Stomach (tissue), 8 donors: ENCODE measurements at regions not wholly inside any gene's neighbourhood (a gene's known extent, or its start where the extent isn't known, plus 50 kb on each side); places are given as distances from the start of the nearest gene placed in this dataset.

Experiments
- DNase-seq, 2 donors: peaks; one replicate each; pipeline versions ENCODE4 v3.0.0 to v3.0.0-alpha.2; 2013 to 2019
- H3K27ac ChIP-seq, 5 donors: fragments of 200-600 bp in 4 of 5; sonication (generic) in 4 of 5; one replicate each; pipeline ENCODE4 v1.5.1; 2013 to 2019; ENCODE audit warnings: mild to moderate bottlenecking in 1 of 5, moderate library complexity in 1 of 5
- H3K27me3 ChIP-seq, 3 donors: fragments of 200-600 bp; sonication (generic); one replicate each; pipeline ENCODE4 v1.5.1; 2017 to 2019; ENCODE audit warnings: mixed run types in 1 of 3
- H3K36me3 ChIP-seq, 4 donors: fragments of 200-600 bp; sonication (generic); 1 replicate in 3 of 4; 2 replicates in 1 of 4; pipeline ENCODE4 v1.5.1; 2016 to 2019
- H3K4me1 ChIP-seq, 4 donors: fragments of 200-600 bp; sonication (generic); one replicate each; pipeline ENCODE4 v1.5.1; 2016 to 2019
- H3K4me3 ChIP-seq, 4 donors: fragments of 200-600 bp; sonication (generic) in 3 of 4; one replicate each; pipeline ENCODE4 v1.5.1; 2016 to 2019; ENCODE audit warnings: mild to moderate bottlenecking in 1 of 4
- H3K9me3 ChIP-seq, 4 donors: fragments of 200-600 bp; sonication (generic); one replicate each; pipeline ENCODE4 v1.5.1; 2016 to 2019
- EP300 ChIP-seq: sonication (generic); formaldehyde crosslinking; IDR thresholded peaks from one replicate; pipeline ENCODE4 v1.6.1; 2017; ENCODE audit warnings: antibody characterized with exemption
- POLR2A ChIP-seq, 4 donors: fragments of 450-650 bp; IDR thresholded peaks; one replicate each; pipeline ENCODE4 v1.6.1; 2016; ENCODE audit warnings: antibody characterized with exemption in 4 of 4, control low read depth in 2 of 4, mild to moderate bottlenecking in 1 of 4, moderate library complexity in 1 of 4
- POLR2AphosphoS5 ChIP-seq, 3 donors: sonication (generic); formaldehyde crosslinking; IDR thresholded peaks; one replicate each; pipeline ENCODE4 v1.6.1; 2016; ENCODE audit warnings: antibody characterized with exemption in 3 of 3
- WGBS, 5 donors: extraction: QIAGEN DNeasy Blood & Tissue Kit in 3 of 5; methylation state at CpG; one replicate each; pipeline versions ENCODE4 v1.1.5 to v1.1.7; 2013 to 2018; 5-methylcytosine and 5-hydroxymethylcytosine counted together
- intact Hi-C: fragments of 100-400 bp; cut with DNase I; formaldehyde crosslinking; loops from one replicate; pipeline ENCODE4 v1.15.1; 2023; ENCODE audit warnings: low total_unique reads
- TF ChIP-seq, protein P1 (sequence below), 7 experiments: fragments of 450-650 bp in 4 of 7; fragments of 200-600 bp in 3 of 7; sonication (generic) in 3 of 7; IDR thresholded peaks; one replicate each; pipeline ENCODE4 v1.5.1; 2016 to 2019; ENCODE audit warnings: antibody characterized with exemption in 7 of 7, control low read depth in 2 of 7, mild to moderate bottlenecking in 1 of 7
- donor health status: healthy with polysubstance abuse.
- donor health status: Bipolar disorder and iron deficiency.
- donor health status: healthy.

DNA sequence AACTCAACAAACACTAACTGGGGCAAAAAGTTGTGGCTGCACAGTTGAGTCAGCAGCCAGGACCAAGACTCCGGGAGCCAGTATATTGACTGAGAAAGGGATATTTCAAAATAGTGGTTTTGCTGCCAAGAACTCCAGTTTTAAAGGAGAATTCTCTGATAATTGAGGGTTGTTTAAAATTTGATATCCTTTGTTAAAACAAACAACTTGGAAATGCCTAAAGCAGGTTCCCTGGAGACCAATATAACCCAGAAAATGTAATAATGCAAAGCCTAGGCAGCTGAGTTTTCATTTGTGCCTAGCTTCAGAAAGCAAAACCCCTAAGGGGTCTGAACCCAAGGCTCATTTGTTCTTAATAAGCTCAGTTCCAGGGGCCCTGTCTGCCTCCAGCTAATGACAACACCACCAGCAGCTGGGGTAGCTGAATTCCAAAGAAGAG, 311.7 kb upstream of the CCDC196 start:
- H3K27ac ChIP-seq, result no peak overlapping the region
- no peaks in the 10 kb centered on the region for H3K4me1 ChIP-seq
- TF ChIP-seq POLR2A (IDR thresholded peaks at IDR 0.05) (no peak), EP300 (no peak), POLR2AphosphoS5 (IDR thresholded peaks at IDR 0.05) (no peak)
- TF ChIP-seq, protein P1, sequence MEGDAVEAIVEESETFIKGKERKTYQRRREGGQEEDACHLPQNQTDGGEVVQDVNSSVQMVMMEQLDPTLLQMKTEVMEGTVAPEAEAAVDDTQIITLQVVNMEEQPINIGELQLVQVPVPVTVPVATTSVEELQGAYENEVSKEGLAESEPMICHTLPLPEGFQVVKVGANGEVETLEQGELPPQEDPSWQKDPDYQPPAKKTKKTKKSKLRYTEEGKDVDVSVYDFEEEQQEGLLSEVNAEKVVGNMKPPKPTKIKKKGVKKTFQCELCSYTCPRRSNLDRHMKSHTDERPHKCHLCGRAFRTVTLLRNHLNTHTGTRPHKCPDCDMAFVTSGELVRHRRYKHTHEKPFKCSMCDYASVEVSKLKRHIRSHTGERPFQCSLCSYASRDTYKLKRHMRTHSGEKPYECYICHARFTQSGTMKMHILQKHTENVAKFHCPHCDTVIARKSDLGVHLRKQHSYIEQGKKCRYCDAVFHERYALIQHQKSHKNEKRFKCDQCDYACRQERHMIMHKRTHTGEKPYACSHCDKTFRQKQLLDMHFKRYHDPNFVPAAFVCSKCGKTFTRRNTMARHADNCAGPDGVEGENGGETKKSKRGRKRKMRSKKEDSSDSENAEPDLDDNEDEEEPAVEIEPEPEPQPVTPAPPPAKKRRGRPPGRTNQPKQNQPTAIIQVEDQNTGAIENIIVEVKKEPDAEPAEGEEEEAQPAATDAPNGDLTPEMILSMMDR (IDR thresholded peaks at IDR 0.05), result no peak
- H3K4me3 ChIP-seq, result no peak overlapping the region
- H3K27me3 ChIP-seq, result peaks cover 0 to 3% (median 0%) of the 10 kb centered on the region in 3 donors
- intact Hi-C loops, result no loop called here
- H3K9me3 ChIP-seq, result peaks cover 0 to 10% (median 4%) of the 10 kb centered on the region in 4 donors
- no peaks in the 10 kb centered on the region for H3K36me3 ChIP-seq
- DNase-seq, result no peak
- WGBS, 5 donors, result 6 to 53% (median 28%) methylated on average over 1 of the region's 1 CpG

DNA sequence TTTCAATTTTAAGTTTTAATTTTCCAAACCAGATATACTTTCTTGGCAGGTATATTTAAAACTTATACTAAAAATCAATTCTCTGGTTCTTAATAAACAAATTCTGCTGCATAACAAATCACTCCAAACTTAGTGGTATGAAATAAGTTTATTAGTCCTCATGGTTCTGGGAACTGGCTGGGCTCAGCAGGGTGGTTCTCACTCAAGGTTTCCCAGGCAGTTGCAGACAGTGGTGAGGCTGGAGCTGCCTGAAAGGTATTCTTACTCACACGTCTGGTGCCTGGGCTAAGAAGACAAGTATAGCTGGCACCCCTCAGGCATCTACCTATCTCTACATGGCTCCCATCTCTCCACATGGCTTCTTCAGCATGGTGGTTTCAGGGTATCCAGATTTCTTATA, 308.2 kb upstream of the CCDC196 start:
- Histone ChIP-seq H3K4me1 (no peaks in the 10 kb centered on the region), H3K27ac (no peak overlapping the region), H3K36me3 (no peaks in the 10 kb centered on the region), H3K4me3 (no peak overlapping the region), H3K27me3 (no peaks in the 10 kb centered on the region), H3K9me3 (peaks cover 0 to 13% (median 4%) of the 10 kb centered on the region in 4 donors)
- DNase-seq, result no peak
- intact Hi-C loops, result no loop called here
- no peak for TF ChIP-seq EP300
- 72 to 90% (median 78%) methylated on average over 1 of the region's 1 CpG for WGBS, 5 donors

DNA sequence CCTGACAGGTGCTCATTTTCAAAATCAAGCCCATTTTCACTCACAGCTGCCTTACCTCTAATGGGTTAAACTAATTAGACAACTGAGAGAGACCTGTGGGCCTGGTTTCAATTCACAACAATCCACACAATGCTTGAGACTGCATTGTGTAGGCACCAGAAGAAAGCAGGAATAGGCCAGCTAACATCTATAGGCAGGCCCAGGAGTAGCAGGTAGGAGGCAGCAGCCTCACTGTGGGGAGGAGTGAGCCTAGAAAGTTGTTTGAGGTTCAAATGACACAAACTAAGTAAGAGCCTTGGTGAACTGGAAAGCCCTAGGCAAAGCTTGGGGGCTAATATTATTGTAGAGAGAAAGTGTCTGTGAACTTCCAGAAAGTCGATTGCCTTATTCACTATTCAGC, 289.5 kb upstream of the CCDC196 start:
- 68 to 88% (median 72%) methylated on average over 1 of the region's 1 CpG for WGBS, 5 donors
- H3K9me3 ChIP-seq, result no peaks in the 10 kb centered on the region
- no peaks in the 10 kb centered on the region for H3K36me3 ChIP-seq
- H3K4me1 ChIP-seq, result no peaks in the 10 kb centered on the region
- H3K27ac ChIP-seq, result no peak overlapping the region
- no peak overlapping the region for H3K4me3 ChIP-seq
- intact Hi-C loops, result no loop called here
- H3K27me3 ChIP-seq, result no peaks in the 10 kb centered on the region
- TF ChIP-seq, protein P1 (IDR thresholded peaks at IDR 0.05), result no peak
- TF ChIP-seq EP300, result no peak
- no peak for TF ChIP-seq POLR2A (IDR thresholded peaks at IDR 0.05)
- TF ChIP-seq POLR2AphosphoS5 (IDR thresholded peaks at IDR 0.05), result no peak
- no peak for DNase-seq

DNA sequence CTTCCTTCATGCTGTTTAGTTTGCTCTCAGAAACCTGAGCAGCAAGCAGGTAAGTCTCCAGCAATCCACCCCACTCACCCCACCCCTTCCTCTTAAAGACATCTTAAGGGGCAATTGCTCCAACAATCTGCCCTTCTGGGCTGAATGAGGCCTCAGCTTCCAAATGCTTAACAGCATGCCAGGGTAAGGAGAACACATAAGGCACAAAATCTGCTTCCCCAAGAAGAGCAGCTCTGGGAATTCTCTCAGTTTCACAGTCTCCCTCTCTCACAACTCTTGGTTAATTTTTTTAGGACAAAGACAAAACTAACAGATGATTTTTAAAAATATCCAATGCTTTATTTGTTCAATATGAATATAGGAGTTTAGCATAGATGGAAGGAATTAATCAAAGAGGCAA, 288.9 kb upstream of the CCDC196 start:
- TF ChIP-seq EP300, result no peak
- intact Hi-C loops, result no loop called here

DNA sequence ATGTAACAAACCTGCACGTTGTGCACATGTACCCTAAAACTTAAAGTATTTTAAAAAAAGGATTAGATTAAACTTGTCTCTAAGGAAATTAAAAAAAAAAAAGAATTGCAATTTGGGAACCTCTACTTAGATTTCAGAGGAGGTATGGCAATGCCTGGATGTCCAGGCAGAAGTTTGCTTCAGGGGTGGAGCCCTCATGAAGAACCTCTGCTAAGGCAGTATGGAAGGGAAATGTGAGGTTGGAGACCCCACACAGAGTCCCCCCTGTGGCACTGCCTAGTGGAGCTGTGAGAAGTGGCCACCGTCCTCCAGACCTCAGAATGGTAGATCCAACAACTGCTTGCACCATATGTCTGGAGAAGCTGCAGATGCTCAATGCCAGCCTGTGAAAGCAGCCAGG, 279.6 kb upstream of the CCDC196 start:
- Histone ChIP-seq H3K4me3 (no peak overlapping the region), H3K9me3 (peaks cover 5 to 27% (median 15%) of the 10 kb centered on the region in 4 donors), H3K27ac (no peak overlapping the region), H3K27me3 (no peaks in the 10 kb centered on the region), H3K4me1 (no peaks in the 10 kb centered on the region), H3K36me3 (no peaks in the 10 kb centered on the region)
- intact Hi-C loops, result no loop called here
- WGBS, 5 donors, result 70 to 81% (median 79%) methylated on average over 2 of the region's 2 CpGs
- DNase-seq, result no peak
- TF ChIP-seq POLR2AphosphoS5 (IDR thresholded peaks at IDR 0.05), result no peak
- TF ChIP-seq, protein P1 (IDR thresholded peaks at IDR 0.05), result no peak
- no peak for TF ChIP-seq EP300
- no peak for TF ChIP-seq POLR2A (IDR thresholded peaks at IDR 0.05)

More for the DNA sequence above, 288.9 kb upstream of the CCDC196 start:
- Histone ChIP-seq H3K36me3 (no peaks in the 10 kb centered on the region), H3K4me1 (no peaks in the 10 kb centered on the region), H3K27ac (no peak overlapping the region), H3K9me3 (no peaks in the 10 kb centered on the region), H3K4me3 (no peak overlapping the region), H3K27me3 (no peaks in the 10 kb centered on the region)
- DNase-seq, result no peak
